Heart left ventricle (tissue), 13 donors: ENCODE measurements at regions not wholly inside any gene's neighbourhood (a gene's known extent, or its start where the extent isn't known, plus 50 kb on each side); places are given as distances from the start of the nearest gene placed in this dataset.

Source experiments
- POLR2A ChIP-seq, 2 donors: fragments of 450-650 bp; IDR thresholded peaks; one replicate each; pipeline ENCODE4 v1.6.1; 2017; ENCODE audit warnings: antibody characterized with exemption in 2 of 2, mild to moderate bottlenecking in 2 of 2, moderate library complexity in 2 of 2
- TF ChIP-seq, protein P1 (sequence below), 12 donors: fragments of 200-600 bp; sonication (generic) in 4 of 12; IDR thresholded peaks; one replicate each; pipeline versions ENCODE4 v1.5.0 to v1.8.0; 2018 to 2022; ENCODE audit warnings: antibody characterized with exemption in 12 of 12, mild to moderate bottlenecking in 5 of 12
- donor health status: ischemic (EF 13 %, LVEDD 7.1; RV severe dilation, severe dysfunction).
- donor health status: DM: no; HTN: yes; CAD: no.
- donor health status: DM: no; HTN: no; CAD: no.
- donor health status: ischemic (EF 25% LVEDD 6.9; RV normal size, moderate dysfunction).
- donor health status: ischemic (EF 25% LVEDD 5.7; RV mildly dilated, moderate dysfunction).
- donor health status: ischemic (EF 35%, LVEDD 5.7; RV mildly dilated, moderate dysfunction).
- donor health status: nonischemic (EF 11% LVEDD 7.7; RV severe dilation, severe dysfunction).
- donor health status: DM: yes; HTN: yes; CAD: no.
- donor health status: PGD.
- donor health status: ischemic (EF 29% LVEDD 5.4; RV normal size, mild dysfunction).
- donor health status: nonischemic (EF 23%, LVEDD 6.1; RV moderate dilation, normal function).

DNA sequence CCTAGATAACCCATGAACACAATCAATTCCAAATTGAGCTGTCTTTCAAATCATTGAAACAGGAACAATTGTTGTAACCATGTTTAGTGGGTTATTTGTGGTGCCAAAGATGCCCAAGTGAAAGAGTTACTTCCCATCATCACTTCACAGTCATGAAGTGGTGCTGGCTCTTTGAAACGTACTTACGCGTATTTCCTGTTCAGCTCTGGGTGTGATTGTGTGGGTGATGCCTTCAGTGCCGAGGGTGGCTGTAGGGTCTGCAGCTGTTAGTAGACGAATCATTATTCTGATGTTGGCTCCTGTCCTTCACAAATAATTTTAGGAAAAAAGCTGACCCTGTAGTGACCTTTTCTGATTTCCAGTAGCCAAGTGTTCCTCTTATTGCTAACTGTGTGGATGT, 323.1 kb upstream of the KIAA1217 start:
- no peak for TF ChIP-seq POLR2A (IDR thresholded peaks at IDR 0.05)
- TF ChIP-seq, protein P1, sequence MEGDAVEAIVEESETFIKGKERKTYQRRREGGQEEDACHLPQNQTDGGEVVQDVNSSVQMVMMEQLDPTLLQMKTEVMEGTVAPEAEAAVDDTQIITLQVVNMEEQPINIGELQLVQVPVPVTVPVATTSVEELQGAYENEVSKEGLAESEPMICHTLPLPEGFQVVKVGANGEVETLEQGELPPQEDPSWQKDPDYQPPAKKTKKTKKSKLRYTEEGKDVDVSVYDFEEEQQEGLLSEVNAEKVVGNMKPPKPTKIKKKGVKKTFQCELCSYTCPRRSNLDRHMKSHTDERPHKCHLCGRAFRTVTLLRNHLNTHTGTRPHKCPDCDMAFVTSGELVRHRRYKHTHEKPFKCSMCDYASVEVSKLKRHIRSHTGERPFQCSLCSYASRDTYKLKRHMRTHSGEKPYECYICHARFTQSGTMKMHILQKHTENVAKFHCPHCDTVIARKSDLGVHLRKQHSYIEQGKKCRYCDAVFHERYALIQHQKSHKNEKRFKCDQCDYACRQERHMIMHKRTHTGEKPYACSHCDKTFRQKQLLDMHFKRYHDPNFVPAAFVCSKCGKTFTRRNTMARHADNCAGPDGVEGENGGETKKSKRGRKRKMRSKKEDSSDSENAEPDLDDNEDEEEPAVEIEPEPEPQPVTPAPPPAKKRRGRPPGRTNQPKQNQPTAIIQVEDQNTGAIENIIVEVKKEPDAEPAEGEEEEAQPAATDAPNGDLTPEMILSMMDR (IDR thresholded peaks at IDR 0.05): no peak
